AG04449 (cell line): ENCODE measurements at regions not wholly inside any gene's neighbourhood (a gene's known extent, or its start where the extent isn't known, plus 50 kb on each side); places are given as distances from the start of the nearest gene placed in this dataset.

ENCODE experiments used
- CTCF ChIA-PET: fragments of 350-600 bp; formaldehyde crosslinking; extraction: SDS; loops from one replicate; lab custom pipeline; 2021; ENCODE audit warnings: antibody characterized with exemption; lab: Yijun Ruan, JAX
- POLR2A ChIA-PET: fragments of 400-600, 350-600 bp; formaldehyde crosslinking; extraction: SDS; loops from one replicate; lab custom pipeline; 2020; ENCODE audit warnings: antibody characterized with exemption, inconsistent platforms; lab: Yijun Ruan, JAX
- DNase-seq: peaks from one replicate; pipeline ENCODE4 v3.0.0-alpha.2; 2010; ENCODE audit warnings: low read depth, low spot score
- H3K4me3 ChIP-seq: 2 replicates; pipeline ENCODE4 v1.5.1; 2011; ENCODE audit warnings: low read depth, mild to moderate bottlenecking, control low read depth, low read length
- CTCF ChIP-seq: IDR thresholded peaks from one replicate; pipeline ENCODE4 v1.5.1; 2011; ENCODE audit warnings: mild to moderate bottlenecking, moderate library complexity, low read length, control low read depth, inconsistent platforms; ENCODE audit not compliant: insufficient read depth; ENCODE audit errors: missing control alignments

GRCh38 chr1:18009055-18009454, 98.5 kb upstream of the IGSF21 start:
- no peak for TF ChIP-seq CTCF
- ChIA-PET CTCF (no interaction called here), POLR2A (no interaction called here)
- no peak for DNase-seq
- no peak overlapping the region for H3K4me3 ChIP-seq

GRCh38 chr1:18009478-18009961, 98.1 kb upstream of the IGSF21 start:
- CTCF ChIA-PET = no interaction called here
- no peak for DNase-seq
- H3K4me3 ChIP-seq = no peak overlapping the region

GRCh38 chr1:18010408-18010807, 97.2 kb upstream of the IGSF21 start:
- no peak for DNase-seq
- ChIA-PET POLR2A (no interaction called here), CTCF (no interaction called here)
- TF ChIP-seq CTCF = no peak
- H3K4me3 ChIP-seq = no peak overlapping the region

More at GRCh38 chr1:18009478-18009961, 98.1 kb upstream of the IGSF21 start:
- POLR2A ChIA-PET = no interaction called here
- no peak for TF ChIP-seq CTCF

- no peak for DNase-seq
- no peak for TF ChIP-seq CTCF
- ChIA-PET POLR2A (no interaction called here), CTCF (no interaction called here)
- H3K4me3 ChIP-seq = no peak overlapping the region
Observed at GRCh38 chr1:18010945-18011344, 96.7 kb upstream of the IGSF21 start.

GRCh38 chr1:18011703-18012102, 95.9 kb upstream of the IGSF21 start:
- POLR2A ChIA-PET = no interaction called here
- TF ChIP-seq CTCF = no peak
- no peak overlapping the region for H3K4me3 ChIP-seq
- no peak for DNase-seq
- CTCF ChIA-PET = no interaction called here

- no peak for DNase-seq
- H3K4me3 ChIP-seq = no peak overlapping the region
- ChIA-PET POLR2A (no interaction called here), CTCF (no interaction called here)
- no peak for TF ChIP-seq CTCF
Observed at GRCh38 chr1:18012686-18013085, 94.9 kb upstream of the IGSF21 start.

- ChIA-PET CTCF (no interaction called here), POLR2A (no interaction called here)
- no peak overlapping the region for H3K4me3 ChIP-seq
- no peak for DNase-seq
- TF ChIP-seq CTCF = no peak
Observed at GRCh38 chr1:18013216-18013615, 94.4 kb upstream of the IGSF21 start.
